HTR-8/SVneo (cell line): ENCODE measurements at regions not wholly inside any gene's neighbourhood (a gene's known extent, or its start where the extent isn't known, plus 50 kb on each side); places are given as distances from the start of the nearest gene placed in this dataset.

Experiments used
- DNase-seq: peaks from one replicate; pipeline ENCODE4 v3.0.0; 2011; ENCODE audit warnings: low spot score, mixed read lengths; ENCODE audit not compliant: insufficient read length
- FAIRE-seq: peaks from 2 replicates; lab custom pipeline; 2011; peaks lifted over from hg19 to GRCh38; lab: Jason Lieb, UNC

- FAIRE-seq = no peak
- DNase-seq = no peak
Observed at GRCh38 chr10:7479861-7480598, 69.2 kb upstream of the SFMBT2 start.

- DNase-seq (no peak), FAIRE-seq (no peak)
Observed at GRCh38 chr10:7478727-7479457, 68.1 kb upstream of the SFMBT2 start.

- DNase-seq (no peak), FAIRE-seq (no peak)
Observed at GRCh38 chr10:7477538-7478334, 66.9 kb upstream of the SFMBT2 start.

GRCh38 chr10:7475939-7476338 lies 65.1 kb upstream of the SFMBT2 start:
- FAIRE-seq = no peak
- no peak for DNase-seq

GRCh38 chr10:7475046-7475911 lies 64.4 kb upstream of the SFMBT2 start:
- DNase-seq (no peak), FAIRE-seq (no peak)

GRCh38 chr10:7474388-7474787 lies 63.6 kb upstream of the SFMBT2 start:
- DNase-seq (no peak), FAIRE-seq (no peak)

- FAIRE-seq (no peak), DNase-seq (no peak)
Observed at GRCh38 chr10:7473474-7473873, 62.6 kb upstream of the SFMBT2 start.

GRCh38 chr10:7471720-7472367 lies 61.0 kb upstream of the SFMBT2 start:
- FAIRE-seq = no peak
- DNase-seq = no peak

GRCh38 chr10:7470371-7470770 lies 59.5 kb upstream of the SFMBT2 start:
- FAIRE-seq (no peak), DNase-seq (no peak)

GRCh38 chr10:7467031-7467667 lies 56.3 kb upstream of the SFMBT2 start:
- FAIRE-seq (no peak), DNase-seq (no peak)

GRCh38 chr10:7464691-7465090 lies 53.9 kb upstream of the SFMBT2 start:
- FAIRE-seq = no peak

More at GRCh38 chr10:7464691-7465090, 53.9 kb upstream of the SFMBT2 start:
- no peak for DNase-seq
